HEK293 (cell line): ENCODE measurements at regions not wholly inside any gene's neighbourhood (a gene's known extent, or its start where the extent isn't known, plus 50 kb on each side); places are given as distances from the start of the nearest gene placed in this dataset.

Experiments used
- CTCF ChIP-seq: fragments of 450-650 bp; formaldehyde crosslinking; IDR thresholded peaks from 2 replicates; pipeline ENCODE4 v1.5.1; 2016; ENCODE audit warnings: missing biosample characterization, missing genetic modification characterization
- OVOL3 ChIP-seq: fragments of 450-650 bp; formaldehyde crosslinking; IDR thresholded peaks from 2 replicates; pipeline ENCODE4 v1.5.1; 2016; ENCODE audit warnings: missing biosample characterization, missing genetic modification characterization
- PRDM6 ChIP-seq: fragments of 450-650 bp; formaldehyde crosslinking; IDR thresholded peaks from 2 replicates; pipeline ENCODE4 v1.5.1; 2017; ENCODE audit warnings: missing biosample characterization, missing genetic modification characterization
- ZBTB1 ChIP-seq: fragments of 450-650 bp; formaldehyde crosslinking; IDR thresholded peaks from 2 replicates; pipeline ENCODE4 v1.5.1; 2016; ENCODE audit warnings: missing biosample characterization, missing genetic modification characterization
- ZBTB26 ChIP-seq: fragments of 450-650 bp; formaldehyde crosslinking; optimal IDR thresholded peaks from 2 replicates; pipeline ENCODE3; 2016; ENCODE audit warnings: missing biosample characterization, mild to moderate bottlenecking, missing genetic modification characterization
- ZNF214 ChIP-seq: fragments of 450-650 bp; formaldehyde crosslinking; IDR thresholded peaks from 2 replicates; pipeline ENCODE4 v1.5.1; 2017; ENCODE audit warnings: missing biosample characterization, mild to moderate bottlenecking, missing genetic modification characterization, borderline replicate concordance
- ZNF302 ChIP-seq: fragments of 450-650 bp; formaldehyde crosslinking; IDR thresholded peaks from 2 replicates; pipeline ENCODE4 v1.5.1; 2016; ENCODE audit warnings: missing biosample characterization, missing genetic modification characterization, low read depth
- ZNF391 ChIP-seq: fragments of 450-650 bp; formaldehyde crosslinking; IDR thresholded peaks from 2 replicates; pipeline ENCODE4 v1.5.1; 2016; ENCODE audit warnings: low read depth, missing biosample characterization, missing genetic modification characterization, borderline replicate concordance
- ZNF398 ChIP-seq: fragments of 450-650 bp; formaldehyde crosslinking; IDR thresholded peaks from 2 replicates; pipeline ENCODE4 v1.5.1; 2017; ENCODE audit warnings: missing biosample characterization, missing genetic modification characterization

- no peak for TF ChIP-seq ZBTB1
- TF ChIP-seq CTCF (tag by site-specific recombination) = no peak
- no peak for TF ChIP-seq PRDM6 (tag by site-specific recombination)
- no peak for TF ChIP-seq ZBTB26
- TF ChIP-seq ZNF391 (tag by site-specific recombination) = no peak
- TF ChIP-seq OVOL3 = no peak
- no peak for TF ChIP-seq ZNF214 (tag by site-specific recombination)
- TF ChIP-seq ZNF398 (tag by site-specific recombination) = no peak
- TF ChIP-seq ZNF302 = no peak
Observed at GRCh38 chr12:33012226-33012625, 115.6 kb upstream of the PKP2 start.
